Mucosa of rectum (tissue), 2 donors: ENCODE measurements at regions not wholly inside any gene's neighbourhood (a gene's known extent, or its start where the extent isn't known, plus 50 kb on each side); places are given as distances from the start of the nearest gene placed in this dataset.
"Not testable (repeated sequence)": the region's sequence is repeated elsewhere in the genome, so short reads cannot be mapped to it uniquely, and the experiment has no call there.

Experiments used
- H3K27ac ChIP-seq, 2 donors: one replicate each; pipeline ENCODE4 v1.7.0; 2013; ENCODE audit warnings: inconsistent platforms in 2 of 2, low read depth in 2 of 2, low read length in 2 of 2
- H3K27me3 ChIP-seq, 2 donors: one replicate each; pipeline ENCODE4 v1.7.0; 2013; ENCODE audit warnings: low read length in 2 of 2; ENCODE audit not compliant: control insufficient read depth in 2 of 2, insufficient read depth in 2 of 2
- H3K36me3 ChIP-seq, 2 donors: one replicate each; pipeline ENCODE4 v1.7.0; 2013; ENCODE audit warnings: low read length in 2 of 2; ENCODE audit not compliant: control insufficient read depth in 2 of 2, insufficient read depth in 2 of 2
- H3K4me1 ChIP-seq, 2 donors: one replicate each; pipeline ENCODE4 v1.7.0; 2013; ENCODE audit warnings: low read length in 2 of 2, mild to moderate bottlenecking in 1 of 2; ENCODE audit not compliant: control insufficient read depth in 2 of 2, insufficient read depth in 2 of 2
- H3K4me3 ChIP-seq, 2 donors: one replicate each; pipeline ENCODE4 v1.7.0; 2013; ENCODE audit warnings: low read length in 2 of 2
- H3K9ac ChIP-seq, 2 donors: one replicate each; pipeline ENCODE4 v1.7.0; 2013; ENCODE audit warnings: low read length in 2 of 2, low read depth in 1 of 2, mild to moderate bottlenecking in 1 of 2
- H3K9me3 ChIP-seq, 2 donors: one replicate each; pipeline ENCODE4 v1.7.0; 2013; ENCODE audit warnings: low read length in 2 of 2; ENCODE audit not compliant: control insufficient read depth in 2 of 2
- donor health status: healthy.
- donor health status: Normal muscosa, but diverticular disease.

DNA sequence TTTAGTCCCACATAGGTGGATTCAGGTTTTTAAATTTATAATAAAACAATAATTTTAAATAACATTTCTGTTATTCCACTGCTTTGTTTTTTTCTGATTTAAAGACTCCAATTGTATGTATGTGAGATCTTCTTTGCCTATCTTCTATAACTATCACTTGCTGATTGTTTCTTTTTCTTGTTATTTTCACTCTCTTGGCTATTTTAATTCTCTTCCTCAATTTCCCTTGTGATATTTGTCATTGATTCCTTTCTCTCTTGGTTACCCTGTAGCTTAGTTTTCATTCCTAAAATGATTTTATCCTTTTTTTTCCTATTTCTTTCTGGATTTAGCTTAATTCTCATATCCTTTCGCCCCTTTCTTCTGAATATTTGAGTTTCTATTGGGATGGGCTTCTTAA, 227.3 kb upstream of the TENT5A start:
- H3K9me3 ChIP-seq, result no peaks in the 10 kb centered on the region

GRCh38 chr6:81979329-81979728, 226.8 kb upstream of the TENT5A start:
- Histone ChIP-seq H3K4me1 (no peaks in the 10 kb centered on the region), H3K9me3 (no peaks in the 10 kb centered on the region), H3K9ac (no peak overlapping the region), H3K27me3 (no peaks in the 10 kb centered on the region), H3K4me3 (no peak overlapping the region), H3K36me3 (no peaks in the 10 kb centered on the region), H3K27ac (no peak overlapping the region)

More for the DNA sequence above, 227.3 kb upstream of the TENT5A start:
- Histone ChIP-seq H3K4me1 (no peaks in the 10 kb centered on the region), H3K4me3 (no peak overlapping the region), H3K9ac (no peak overlapping the region), H3K36me3 (no peaks in the 10 kb centered on the region), H3K27me3 (no peaks in the 10 kb centered on the region), H3K27ac (no peak overlapping the region)

GRCh38 chr6:81978230-81978629, 225.7 kb upstream of the TENT5A start:
- Histone ChIP-seq H3K4me3 (no peak overlapping the region), H3K27me3 (no peaks in the 10 kb centered on the region), H3K9me3 (no peaks in the 10 kb centered on the region), H3K4me1 (no peaks in the 10 kb centered on the region), H3K9ac (no peak overlapping the region), H3K36me3 (no peaks in the 10 kb centered on the region), H3K27ac (no peak overlapping the region)

DNA sequence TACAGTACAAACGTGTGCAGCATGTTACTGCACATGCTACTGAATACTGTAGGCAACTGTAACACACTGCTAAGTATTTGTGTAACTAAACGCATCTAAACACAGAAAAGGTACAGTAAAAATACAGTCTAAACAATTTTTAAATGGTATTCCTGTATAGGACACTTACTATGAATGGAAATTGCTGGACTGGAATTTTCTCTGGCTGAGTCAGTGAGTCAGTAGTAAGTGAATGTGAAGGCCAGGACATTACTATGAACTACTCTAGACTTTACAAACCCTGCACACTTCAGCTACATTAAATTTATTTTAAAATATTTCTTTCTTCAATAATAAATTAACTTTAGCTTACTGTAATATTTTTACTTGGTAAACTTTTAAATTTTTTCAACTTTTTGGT, 225.0 kb upstream of the TENT5A start:
- Histone ChIP-seq H3K4me1 (no peaks in the 10 kb centered on the region), H3K9me3 (no peaks in the 10 kb centered on the region), H3K27ac (no peak overlapping the region), H3K36me3 (no peaks in the 10 kb centered on the region), H3K27me3 (no peaks in the 10 kb centered on the region), H3K4me3 (no peak overlapping the region), H3K9ac (no peak overlapping the region)

- no peaks in the 10 kb centered on the region for H3K9me3 ChIP-seq
These were observed 217.3 kb upstream of the TENT5A start for GRCh38 chr6:81969814-81970213.

GRCh38 chr6:81969011-81969410, 216.5 kb upstream of the TENT5A start:
- Histone ChIP-seq H3K9ac (no peak overlapping the region), H3K27me3 (no peaks in the 10 kb centered on the region)

More at GRCh38 chr6:81969814-81970213, 217.3 kb upstream of the TENT5A start:
- no peak overlapping the region for H3K4me3 ChIP-seq
- H3K36me3 ChIP-seq, result no peaks in the 10 kb centered on the region
- no peaks in the 10 kb centered on the region for H3K4me1 ChIP-seq
- no peaks in the 10 kb centered on the region for H3K27me3 ChIP-seq
- no peak overlapping the region for H3K9ac ChIP-seq
- no peak overlapping the region for H3K27ac ChIP-seq

DNA sequence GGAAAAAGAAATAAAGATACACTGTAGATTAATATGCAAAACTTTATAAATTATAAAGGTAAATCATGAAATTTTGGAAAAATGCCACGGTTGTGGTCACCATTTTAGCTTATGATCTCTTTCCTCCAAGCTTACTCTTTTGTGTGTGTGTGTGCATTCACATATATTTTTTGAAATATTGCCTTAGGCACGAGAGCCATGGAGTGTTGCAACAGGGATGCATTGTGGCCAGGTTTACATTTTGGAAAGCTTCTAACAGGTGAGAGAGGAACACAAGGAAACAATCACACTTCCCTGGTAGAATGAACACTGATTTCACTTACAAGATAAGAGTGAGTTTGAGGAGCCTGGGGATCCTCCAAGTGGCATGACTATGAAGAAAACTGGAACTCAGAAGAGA, 214.5 kb upstream of the TENT5A start:
- Histone ChIP-seq H3K27me3 (no peaks in the 10 kb centered on the region), H3K9ac (no peak overlapping the region), H3K4me1 (no peaks in the 10 kb centered on the region), H3K36me3 (no peaks in the 10 kb centered on the region), H3K4me3 (no peak overlapping the region), H3K9me3 (no peaks in the 10 kb centered on the region), H3K27ac (no peak overlapping the region)

More at GRCh38 chr6:81969011-81969410, 216.5 kb upstream of the TENT5A start:
- no peak overlapping the region for H3K27ac ChIP-seq
- no peak overlapping the region for H3K4me3 ChIP-seq
- H3K4me1 ChIP-seq, result no peaks in the 10 kb centered on the region
- no peaks in the 10 kb centered on the region for H3K36me3 ChIP-seq
- no peaks in the 10 kb centered on the region for H3K9me3 ChIP-seq

GRCh38 chr6:81962198-81962597, 209.7 kb upstream of the TENT5A start:
- Histone ChIP-seq H3K4me3 (no peak overlapping the region), H3K36me3 (no peaks in the 10 kb centered on the region), H3K9me3 (no peaks in the 10 kb centered on the region), H3K9ac (no peak overlapping the region), H3K4me1 (no peaks in the 10 kb centered on the region), H3K27ac (no peak overlapping the region), H3K27me3 (no peaks in the 10 kb centered on the region)

DNA sequence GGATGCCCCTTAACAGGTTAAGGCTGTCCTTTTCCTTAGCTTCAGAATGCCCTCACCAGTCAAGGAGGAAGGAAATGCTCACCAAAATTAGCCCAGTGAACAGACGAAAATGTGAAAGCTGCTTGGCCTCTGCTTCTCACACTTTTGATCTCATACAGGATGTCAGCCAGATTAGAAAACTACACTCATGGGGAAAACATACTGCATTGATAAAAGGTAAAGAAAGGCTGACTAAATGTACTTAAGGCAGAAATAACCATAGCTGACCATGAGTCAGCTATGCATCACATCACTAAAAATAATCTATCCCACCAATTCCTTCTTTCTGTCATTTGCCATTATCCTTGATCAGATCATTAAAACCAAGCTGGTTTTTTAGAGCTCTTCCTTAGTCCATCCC, 198.4 kb upstream of the TENT5A start:
- Histone ChIP-seq H3K4me3 (no peak overlapping the region), H3K27me3 (no peaks in the 10 kb centered on the region), H3K9ac (no peak overlapping the region), H3K27ac (no peak overlapping the region), H3K4me1 (no peaks in the 10 kb centered on the region), H3K9me3 (no peaks in the 10 kb centered on the region), H3K36me3 (no peaks in the 10 kb centered on the region)

DNA sequence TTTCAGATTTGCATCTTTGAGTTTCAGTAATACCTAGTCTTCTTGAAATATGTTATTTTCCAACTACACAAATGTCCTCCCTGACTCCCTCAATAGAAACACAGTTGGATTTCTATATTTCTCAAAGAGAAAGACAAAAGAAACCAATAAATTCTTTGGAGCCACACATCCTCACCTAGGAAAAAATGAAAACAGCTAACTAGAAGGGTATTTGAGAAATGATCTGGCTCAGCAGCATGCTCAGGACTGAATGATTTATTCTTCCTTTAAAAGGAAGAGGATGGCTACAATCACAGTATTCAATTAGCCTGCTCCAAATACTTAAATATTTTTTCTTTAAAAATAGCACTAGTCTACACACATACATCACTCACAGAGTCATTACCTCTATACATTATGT, 196.4 kb upstream of the TENT5A start:
- Histone ChIP-seq H3K4me3 (no peak overlapping the region), H3K9me3 (no peaks in the 10 kb centered on the region), H3K9ac (no peak overlapping the region), H3K27ac (no peak overlapping the region), H3K36me3 (no peaks in the 10 kb centered on the region), H3K4me1 (no peaks in the 10 kb centered on the region), H3K27me3 (no peaks in the 10 kb centered on the region)

DNA sequence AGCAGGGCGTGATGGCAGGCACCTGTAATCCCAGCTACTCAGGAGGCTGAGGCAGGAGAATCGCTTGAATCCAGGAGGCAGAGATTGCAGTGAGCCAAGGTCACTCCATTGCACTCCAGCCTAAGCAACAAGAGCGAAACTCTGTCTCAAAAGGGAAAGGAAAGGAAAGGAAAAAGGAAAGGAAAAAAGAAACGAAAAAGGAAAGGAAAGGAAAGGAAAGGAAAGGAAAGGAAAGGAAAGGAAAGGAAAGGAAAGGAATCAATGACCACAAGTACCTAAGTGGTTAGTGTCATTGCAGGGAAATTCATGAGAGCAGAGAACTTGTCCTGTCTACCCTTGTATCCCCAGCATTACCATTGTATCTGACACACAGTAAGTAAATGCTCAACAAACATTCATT, 195.7 kb upstream of the TENT5A start:
- not testable (repeated sequence) for H3K4me1 ChIP-seq, H3K9me3 ChIP-seq, H3K27ac ChIP-seq, H3K36me3 ChIP-seq, H3K4me3 ChIP-seq, H3K9ac ChIP-seq, H3K27me3 ChIP-seq
